HCEC 1CT (cell line): ENCODE measurements at regions not wholly inside any gene's neighbourhood (a gene's known extent, or its start where the extent isn't known, plus 50 kb on each side); places are given as distances from the start of the nearest gene placed in this dataset.
"Not testable (repeated sequence)": the region's sequence is repeated elsewhere in the genome, so short reads cannot be mapped to it uniquely, and the experiment has no call there.

ENCODE experiments used
- DNase-seq: peaks from one replicate; pipeline ENCODE4 v3.0.0-alpha.2; 2017

DNA sequence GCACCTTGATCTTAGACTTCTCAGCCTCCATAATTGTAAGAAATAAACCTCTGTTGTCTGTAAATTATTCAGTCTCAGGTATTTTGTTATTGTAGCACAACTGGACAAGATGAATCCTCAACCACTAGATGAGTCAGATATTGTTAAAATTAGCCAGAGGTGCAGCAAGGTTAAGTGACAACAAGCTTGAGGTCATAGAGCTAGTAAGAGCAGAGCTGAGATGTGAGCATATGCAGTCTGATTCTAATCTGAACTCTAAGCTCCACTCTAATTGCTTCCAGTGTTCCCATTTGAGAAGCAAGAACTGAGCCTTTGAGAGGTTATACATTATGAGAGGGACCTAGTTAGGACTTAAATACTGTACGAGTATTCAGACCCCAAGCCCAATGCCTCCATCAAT, 93.1 kb downstream of the FZD1 start:
- no peak for DNase-seq

DNA sequence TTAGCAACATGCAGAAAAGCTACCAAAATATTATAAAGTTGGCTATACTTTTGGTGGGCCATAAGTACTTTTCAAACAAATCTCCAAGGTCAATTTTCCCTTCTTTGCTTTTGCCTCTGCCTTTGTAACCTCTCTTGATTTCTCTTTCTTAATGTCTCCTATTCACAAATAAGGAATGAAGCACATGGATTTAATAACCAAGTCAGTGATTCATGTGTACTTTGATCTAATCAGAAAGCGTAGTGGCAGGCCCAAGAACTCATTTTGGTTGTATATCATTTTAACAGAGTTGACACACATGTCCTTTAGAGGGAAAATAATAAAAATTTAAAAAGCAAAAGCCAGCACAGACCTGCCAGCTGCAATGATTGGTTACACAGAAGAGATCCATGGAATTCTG, 93.7 kb downstream of the FZD1 start:
- no peak for DNase-seq

DNA sequence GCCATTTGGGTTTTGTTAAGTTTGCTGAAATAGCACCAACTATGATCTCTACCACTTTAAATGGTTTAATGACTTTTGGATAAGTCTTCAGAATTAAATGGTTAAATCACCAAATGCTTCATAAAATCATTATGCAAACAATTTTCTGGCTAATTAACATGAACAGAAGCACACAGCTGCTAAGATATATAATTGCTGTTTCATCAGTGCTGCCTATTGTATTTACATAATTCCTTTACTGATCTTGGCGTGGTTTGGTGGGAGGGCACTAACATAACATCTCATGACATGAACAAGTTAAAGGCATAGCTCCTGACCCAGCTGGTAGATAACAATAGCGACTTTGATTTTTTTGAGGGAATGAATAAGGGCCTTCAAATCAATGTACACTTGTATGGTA, 94.1 kb downstream of the FZD1 start:
- no peak for DNase-seq

DNA sequence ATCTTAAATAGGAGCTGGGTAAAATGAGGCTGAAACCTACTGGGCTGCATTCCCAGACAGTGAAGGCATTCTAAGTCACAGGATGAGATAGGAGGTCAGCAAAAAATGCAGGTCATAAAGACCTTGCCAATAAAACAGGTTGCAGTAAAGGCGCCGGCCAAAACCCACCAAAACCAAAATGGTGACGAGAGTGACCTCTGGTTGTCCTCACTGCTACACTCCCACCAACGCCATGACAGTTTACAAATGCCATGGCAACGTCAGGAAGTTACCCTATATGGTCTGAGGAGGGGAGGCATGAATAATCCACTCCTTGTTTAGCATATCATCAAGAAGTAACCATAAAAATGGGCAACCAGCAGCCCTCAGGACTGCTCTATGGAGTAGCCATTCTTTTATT, 100.9 kb downstream of the FZD1 start:
- not testable (repeated sequence) for DNase-seq

DNA sequence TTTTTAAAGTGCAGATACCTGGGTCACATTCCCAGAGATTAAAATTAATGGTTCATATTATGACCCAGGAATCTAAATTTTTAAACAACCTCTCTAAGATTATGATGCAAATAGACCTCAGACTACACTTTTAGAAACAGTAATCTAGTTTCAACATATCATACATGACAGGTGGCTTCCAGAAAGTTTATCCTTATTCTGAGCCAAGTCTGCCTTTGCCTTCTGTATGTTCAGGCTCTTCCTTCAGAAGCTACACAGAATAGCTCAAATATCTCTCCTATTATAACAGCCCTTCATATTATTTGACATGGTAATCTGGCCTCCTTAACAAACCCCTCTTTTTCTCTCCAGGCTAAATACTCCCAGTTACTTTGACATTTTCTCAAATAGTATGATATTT, 101.9 kb downstream of the FZD1 start:
- no peak for DNase-seq

DNA sequence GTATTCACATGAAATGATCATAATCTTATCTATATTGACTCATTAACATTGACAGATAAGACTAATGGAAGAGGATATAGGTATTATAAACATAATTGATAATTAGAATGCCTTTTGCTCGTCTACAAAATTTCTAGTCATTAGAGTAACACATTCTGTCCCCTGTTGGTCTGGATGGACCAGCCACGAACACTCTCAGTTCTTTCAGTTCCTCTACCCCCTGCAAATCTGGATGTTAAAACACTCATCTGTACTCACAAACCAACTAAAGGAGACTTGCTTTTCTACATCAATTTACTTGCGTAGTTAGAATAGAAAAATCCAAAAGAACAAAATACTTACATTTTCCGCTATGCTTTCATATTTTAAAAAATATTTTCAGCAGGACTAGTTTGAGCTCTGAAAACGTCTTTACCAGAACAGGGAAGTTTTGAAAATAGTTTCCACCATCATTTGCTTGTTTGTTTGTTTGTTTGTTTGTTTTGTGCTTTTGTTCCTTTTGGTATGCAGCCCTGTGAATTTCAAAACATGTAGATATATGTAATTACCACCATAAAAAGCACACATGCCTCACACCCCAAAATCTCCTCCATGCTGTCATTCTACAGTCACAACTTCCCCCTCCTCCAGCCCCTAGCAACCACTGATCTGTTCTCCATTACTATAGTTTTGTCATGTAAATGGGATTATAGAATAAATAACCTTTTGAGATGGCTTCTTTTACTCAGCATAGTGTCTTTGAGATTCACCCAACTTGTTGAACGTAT, 103.8 kb downstream of the FZD1 start:
- DNase-seq = no peak

DNA sequence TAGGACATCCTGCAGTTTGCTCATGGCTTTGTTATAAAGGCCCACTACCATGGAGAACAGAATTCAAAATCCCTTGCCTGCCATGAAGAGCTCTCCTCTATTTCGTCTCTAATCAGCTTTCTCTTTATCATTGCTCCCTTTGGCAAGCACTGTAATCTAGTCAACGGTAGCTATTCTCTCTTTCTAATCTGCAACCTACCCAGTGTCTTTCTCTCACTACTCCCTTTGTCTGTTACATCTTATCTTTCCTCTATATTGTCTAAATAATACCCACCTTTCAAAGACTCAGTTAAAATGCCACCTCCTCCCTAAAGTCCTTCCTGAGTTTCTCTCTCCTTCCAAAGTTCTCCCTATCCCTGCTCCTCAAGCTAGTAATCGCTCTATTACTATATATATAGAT, 108.1 kb downstream of the FZD1 start:
- no peak for DNase-seq

DNA sequence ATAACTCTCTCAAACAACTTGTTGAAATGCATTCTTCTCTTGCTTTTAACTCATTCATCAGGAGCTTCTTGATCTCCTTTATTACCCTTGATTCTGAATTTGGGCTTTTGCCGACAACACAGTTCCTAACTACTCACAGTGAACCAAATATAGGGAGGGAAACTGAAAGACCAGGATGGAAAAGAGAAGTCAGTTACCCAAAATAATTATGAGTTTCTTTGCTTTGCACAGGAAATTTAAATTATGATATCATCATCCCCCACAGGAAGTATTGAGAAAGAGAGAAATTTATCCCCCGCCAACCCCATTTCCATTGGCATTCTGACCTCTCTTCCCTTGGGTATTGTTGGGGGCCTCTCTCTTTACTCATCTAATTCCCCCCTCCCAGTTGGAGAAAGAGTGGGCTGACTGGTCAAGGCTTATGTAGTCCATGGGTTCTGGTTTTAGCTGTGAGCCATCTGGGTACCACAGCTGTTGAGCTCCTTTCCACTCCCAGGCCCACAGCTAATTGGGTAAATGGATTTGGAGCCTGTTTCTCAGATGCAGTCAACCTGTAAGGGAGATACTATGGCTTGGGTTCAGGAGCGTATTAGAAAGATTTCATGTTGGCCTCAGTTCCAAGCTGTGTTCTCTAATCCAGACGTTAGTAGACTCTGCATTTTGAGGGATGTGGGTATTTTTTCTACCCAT, 109.0 kb downstream of the FZD1 start:
- no peak for DNase-seq

DNA sequence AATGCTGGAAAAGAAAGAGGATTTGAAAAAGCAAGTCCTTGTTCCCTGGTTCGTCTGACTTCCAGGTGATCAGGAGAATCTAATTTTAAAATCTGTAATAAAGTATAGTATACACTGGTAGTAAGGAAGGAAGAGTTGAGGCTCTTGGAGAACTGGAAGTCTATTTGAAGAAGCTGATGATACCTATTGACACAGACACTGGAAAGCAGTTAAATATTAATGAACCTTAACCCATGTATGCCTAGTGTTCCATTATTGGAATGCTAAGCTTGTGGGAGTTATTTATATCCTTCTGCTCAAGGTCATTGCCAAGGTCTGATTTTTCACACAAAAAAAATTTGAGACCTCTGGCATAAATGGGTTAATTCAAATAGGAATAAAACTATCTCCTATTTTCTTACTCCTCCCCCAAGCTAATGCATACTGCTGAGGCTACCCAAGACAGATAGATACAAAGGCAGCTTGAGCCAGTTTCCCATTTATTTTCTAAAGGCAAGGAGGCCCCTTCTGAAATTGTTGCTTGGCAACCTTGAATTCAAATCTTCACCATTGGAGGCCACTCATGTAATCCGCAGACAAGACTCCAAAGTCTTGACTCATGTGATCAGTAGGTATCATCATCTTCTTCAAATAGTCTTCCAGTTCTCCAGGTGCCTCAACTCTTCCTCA, 110.2 kb downstream of the FZD1 start:
- DNase-seq = no peak

DNA sequence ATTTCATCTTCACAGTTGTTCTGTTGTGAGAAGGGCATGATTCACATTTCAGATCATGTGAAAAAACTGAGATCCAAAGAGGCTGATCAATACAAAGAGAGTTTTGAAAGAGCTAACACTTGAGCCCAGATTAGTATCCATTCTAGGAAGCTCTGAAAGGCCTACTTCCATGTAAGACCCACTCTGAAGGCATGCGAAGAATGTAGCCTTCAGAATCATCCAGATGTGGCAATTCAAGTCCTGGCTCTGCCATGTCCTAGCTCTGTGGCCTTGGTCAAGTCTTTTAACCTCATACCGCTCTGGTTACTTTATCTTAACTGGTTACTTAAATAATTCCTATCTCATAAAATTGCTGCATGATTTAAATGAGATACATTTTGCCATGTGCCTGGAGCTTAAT, 111.1 kb downstream of the FZD1 start:
- no peak for DNase-seq

DNA sequence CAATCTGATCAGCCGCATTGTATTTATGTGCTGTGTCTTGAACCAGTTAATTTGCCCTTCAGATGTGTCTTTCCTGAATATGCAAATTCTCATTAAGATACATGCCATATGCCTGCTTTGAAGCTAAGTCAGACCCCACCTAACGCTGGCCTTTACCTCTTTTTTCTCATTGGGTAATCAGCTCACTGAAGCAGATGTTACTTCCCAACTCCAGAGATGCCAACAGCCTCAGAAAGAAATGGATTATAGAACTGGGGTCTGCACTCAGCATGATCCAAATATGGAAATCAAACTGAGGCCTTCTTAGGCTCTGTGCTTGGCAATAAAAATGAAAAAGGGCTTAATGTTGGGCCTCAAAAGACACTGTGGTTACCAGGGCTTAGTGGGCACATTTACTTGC, 113.9 kb downstream of the FZD1 start:
- DNase-seq = no peak

DNA sequence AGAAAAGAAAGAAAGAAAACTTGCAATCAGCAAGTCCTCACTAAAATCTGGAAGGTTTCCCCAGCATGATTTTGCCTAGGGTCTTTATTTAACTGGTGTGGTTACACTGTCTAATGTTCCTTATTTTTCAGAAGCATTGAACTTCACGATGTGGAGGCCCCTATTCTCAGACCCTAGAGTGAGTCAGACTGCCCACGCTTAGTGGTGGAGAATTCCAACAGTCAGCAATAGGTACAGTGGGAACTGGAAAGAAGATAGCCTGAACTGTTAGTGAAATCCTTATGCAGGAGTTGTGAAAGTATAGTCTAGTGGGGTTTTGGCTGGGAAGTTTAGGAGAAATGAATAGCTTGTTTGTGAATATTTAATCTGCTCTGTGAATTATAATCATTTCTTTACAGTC, 115.0 kb downstream of the FZD1 start:
- DNase-seq = no peak

DNA sequence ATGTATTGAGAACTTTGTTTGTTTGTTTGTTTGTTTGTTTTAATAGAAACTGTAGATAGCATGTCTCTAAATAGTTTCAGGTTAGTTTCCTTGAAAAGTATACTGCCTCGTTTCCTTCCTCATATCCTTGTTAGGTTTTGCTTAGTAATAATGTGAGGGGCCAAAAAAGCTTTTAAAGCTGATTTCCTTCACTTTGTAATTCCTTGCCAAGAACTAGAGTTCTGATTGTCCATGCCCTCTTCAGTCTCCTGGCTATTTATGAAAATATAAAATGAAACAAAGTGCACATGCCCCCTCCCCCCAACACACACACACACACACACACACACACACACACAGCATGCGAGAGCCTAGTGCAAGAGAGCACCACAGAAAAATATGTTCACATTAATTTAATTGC, 115.8 kb downstream of the FZD1 start:
- DNase-seq = no peak

DNA sequence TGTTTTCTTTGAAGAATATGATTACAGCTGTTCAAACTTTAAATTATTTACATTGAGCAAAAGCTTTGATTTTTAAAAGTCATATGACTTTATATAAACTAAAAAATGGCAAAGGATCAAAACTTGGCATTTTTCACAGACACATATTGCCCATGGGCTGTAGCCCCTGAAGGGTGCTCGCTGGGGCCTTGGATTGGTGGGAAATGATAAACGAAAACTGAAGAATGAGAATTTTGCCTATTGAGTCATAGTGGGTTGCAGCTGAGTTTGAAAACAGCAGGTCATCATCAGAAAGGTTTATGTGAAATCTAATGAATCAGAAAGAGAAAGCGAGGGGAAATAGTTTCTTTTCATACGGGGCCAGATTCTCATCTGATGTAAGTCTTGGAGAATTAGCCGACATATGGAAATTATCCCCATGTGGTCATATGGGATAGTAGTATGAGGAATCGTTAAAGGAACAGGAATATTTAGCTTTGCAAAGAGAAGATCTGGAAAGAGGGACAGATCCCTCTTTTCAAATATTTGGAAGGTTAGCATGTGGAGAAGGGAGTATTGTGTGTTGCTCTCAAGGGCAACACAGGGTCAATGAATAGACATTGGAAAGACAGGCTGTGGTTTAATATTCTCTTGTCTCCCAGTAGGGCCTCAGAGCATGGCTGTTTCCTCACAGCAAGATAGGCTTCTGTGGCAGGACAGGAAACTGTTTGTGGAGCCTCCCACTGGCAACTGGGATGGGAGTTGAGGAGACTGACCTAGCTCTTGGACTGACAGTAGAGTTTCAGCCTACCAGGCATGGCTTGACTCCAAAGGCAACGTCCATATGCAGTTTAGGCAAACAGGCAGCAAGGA, 119.0 kb downstream of the FZD1 start:
- peak; percentile 7 for DNase-seq

DNA sequence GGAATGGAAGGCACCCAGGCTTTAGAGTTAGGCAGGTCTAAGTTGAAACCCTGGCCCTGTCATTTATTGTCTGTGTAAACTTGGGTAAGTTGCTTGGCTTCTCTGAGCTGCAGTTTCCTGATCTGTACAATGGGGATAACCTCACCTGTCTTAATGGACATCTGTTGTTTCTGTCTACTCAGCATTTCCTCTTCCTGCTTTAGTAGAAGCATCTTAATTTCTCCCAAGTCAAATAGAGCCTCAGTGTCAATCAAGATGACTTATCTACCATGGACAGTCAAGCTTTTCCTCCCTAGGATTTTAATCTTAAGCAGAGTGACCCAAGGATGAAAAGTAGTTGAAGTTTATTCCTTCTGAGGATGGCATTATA, 119.7 kb downstream of the FZD1 start:
- no peak for DNase-seq

DNA sequence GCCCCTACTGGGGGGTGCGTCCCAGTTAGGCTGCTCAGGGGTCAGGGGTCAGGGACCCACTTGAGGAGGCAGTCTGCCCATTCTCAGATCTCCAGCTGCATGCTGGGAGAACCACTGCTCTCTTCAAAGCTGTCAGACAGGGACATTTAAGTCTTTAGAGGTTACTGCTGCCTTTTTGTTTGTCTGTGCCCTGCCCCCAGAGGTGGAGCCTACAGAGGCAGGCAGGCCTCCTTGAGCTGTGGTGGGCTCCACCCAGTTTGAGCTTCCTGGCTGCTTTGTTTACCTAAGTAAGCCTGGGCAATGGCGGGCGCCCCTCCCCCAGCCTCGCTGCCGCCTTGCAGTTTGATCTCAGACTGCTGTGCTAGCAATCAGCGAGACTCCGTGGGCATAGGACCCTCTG, 130.5 kb downstream of the FZD1 start:
- DNase-seq = not testable (repeated sequence)

DNA sequence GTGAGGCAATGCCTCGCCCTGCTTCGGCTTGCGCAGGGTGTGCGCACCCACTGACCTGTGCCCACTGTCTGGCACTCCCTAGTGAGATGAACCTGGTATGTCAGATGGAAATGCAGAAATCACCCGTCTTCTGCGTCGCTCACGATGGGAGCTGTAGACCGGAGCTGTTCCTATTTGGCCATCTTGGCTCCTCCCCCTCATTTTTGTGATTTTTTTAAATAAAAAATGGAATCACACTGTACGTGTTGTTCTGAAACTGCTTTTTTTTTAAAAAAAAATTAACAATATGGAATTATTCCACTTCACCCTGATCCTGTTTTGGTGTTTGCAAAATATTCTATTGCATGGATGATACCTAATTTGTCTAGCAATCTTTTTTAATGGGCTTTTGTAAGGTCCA, 131.1 kb downstream of the FZD1 start:
- not testable (repeated sequence) for DNase-seq

DNA sequence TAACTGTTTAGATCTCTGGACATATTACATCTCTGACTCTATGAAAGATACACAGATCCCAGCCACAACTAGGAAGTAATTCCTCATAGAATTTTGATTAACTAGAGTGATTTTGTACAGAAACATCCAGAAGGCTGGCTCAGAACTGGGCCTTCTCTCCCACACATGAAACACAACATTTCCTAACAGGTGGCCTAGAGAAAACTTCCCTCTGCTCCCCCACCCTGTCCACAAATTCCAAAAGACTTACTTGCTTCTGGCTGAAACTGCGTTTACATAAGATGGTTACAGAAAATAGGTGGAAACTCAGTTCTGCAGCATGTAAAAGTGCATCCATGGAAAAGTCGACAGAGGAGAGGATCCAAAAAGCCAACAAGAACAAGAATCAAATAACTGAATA, 132.9 kb downstream of the FZD1 start:
- no peak for DNase-seq

DNA sequence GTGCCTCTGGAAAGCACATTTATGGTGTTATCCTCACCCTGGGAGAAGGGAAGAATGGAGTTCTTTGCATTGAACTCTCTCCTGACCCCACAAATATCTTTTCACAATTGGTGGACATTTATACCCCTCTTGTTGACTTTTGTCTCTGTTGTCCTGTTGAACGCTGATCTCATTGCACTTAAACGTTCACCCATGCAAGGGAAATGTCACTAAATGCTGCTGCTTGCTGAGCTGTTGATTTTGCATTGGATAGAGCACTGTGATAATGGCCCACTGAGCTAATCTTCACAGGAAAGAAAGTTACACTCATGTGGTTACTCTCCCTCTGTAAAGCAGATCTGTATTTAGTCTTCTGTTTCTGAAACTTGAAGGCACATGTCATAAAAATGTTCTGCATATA, 133.4 kb downstream of the FZD1 start:
- DNase-seq = no peak

DNA sequence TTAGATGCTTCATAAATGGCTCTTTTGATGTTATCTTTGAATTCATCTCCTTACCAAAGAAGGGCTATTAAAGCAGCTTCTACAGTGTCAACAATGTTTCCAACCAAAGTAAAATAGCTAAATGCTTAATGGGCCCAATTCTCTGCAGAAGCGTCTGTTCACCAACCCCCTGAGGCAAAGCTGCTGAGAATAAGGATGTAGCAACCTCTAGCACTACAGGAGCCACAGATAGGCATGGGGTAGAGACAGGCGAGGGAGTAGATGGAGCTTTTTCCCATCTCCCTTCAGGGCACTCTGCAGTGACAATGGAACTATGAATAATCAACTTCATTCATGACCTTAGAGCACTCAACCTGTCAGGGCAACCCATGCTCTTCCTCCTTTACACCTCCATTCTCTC, 134.1 kb downstream of the FZD1 start:
- no peak for DNase-seq

DNA sequence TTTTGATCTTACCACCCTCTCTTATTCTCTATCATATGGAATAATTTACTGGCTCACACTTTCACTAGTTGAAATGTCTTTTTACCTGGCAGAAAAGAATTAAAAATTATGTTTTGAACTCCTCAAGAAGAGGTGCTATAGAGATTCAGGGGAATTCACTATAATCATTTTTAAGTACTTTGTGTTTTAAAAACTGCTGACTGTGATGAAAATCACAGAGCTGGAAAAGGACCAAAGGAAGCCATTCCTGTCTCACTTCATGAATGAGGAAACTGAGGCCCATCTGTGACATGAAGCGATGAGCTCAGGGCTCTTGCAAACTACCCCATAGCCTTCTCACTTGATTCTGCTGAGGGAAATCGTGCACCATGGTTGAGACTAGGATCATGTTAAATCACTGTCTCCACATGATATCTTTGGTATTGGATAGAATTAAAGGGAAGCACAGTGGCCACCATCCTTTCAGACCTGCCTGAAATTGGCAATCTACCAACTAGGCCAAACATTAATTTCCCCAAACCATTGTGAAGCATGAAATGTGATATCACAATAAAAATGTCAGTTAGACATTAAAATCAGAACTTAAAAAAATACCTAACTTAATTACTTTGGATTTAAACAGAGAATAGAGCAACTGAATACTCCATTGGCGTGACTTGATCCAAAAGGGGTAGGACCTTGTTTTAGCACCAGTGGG, 141.0 kb downstream of the FZD1 start:
- no peak for DNase-seq

DNA sequence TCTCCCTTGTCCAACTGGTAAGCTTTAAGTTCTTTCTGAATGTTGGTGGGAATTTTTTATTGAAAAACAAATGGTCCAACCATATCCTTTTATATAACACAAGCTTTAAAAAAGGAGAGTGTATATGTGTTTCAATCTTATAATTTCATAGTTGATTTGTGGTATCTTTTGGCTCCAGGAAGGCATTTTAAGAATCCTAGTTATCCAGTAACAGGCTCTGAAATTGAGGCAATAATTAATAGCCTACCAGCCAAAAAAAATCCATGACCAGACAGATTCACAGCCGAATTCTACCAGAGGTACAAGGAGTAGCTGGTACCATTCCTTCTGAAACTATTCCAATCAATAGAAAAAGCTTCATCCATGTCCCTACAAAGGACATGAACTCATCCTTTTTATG, 141.6 kb downstream of the FZD1 start:
- DNase-seq = not testable (repeated sequence)

DNA sequence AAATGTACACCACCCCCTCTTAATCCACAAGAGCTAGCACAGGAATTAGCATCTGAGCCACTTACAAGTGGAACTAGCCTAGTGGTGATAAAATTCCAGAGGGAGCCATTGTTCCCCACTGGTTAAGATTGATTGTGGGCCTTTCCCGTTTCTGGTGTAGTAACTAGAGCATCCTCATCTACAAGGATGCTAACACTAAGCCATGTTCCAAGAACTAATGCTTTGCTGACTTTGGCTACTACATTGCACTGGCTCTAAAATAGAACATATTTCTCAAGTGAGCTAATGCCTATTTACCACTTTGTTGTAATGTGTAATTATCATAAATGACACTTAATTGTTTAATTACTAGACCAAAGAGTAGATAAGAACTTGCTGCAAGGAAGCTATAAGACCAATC, 143.7 kb downstream of the FZD1 start:
- no peak for DNase-seq
